ENCODE measurements at regions not wholly inside any gene's neighbourhood (a gene's known extent, or its start where the extent isn't known, plus 50 kb on each side); places are given as distances from the start of the nearest gene placed in this dataset.
"Not testable (repeated sequence)": the region's sequence is repeated elsewhere in the genome, so short reads cannot be mapped to it uniquely, and the experiment has no call there.

- no peak for DNase-seq (ENCODE audit: low read depth)
Measured at GRCh38 chr9:31467075-31467474, 917.4 kb upstream of the ACO1 start.

DNA sequence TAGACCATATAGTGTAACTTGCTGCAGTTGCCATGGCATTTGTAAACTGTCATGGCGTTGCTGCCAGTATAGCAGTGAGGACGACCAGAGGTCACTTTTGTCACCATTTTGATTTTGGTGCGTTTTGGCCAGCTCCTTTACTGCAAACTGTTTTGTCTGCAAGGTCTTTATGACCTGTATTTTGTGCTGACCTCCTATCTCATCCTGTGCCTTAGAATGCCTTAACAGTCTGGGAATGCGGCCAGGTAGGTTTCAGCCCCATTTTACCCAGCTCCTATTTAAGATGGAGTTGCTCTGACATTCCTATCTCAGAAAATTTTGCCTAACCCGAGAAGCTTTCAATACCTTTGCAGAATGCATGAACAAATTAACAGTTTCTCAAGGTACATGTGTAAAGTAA is 914.4 kb upstream of the ACO1 start:
- DNase-seq (ENCODE audit: low read depth) = no peak

DNA sequence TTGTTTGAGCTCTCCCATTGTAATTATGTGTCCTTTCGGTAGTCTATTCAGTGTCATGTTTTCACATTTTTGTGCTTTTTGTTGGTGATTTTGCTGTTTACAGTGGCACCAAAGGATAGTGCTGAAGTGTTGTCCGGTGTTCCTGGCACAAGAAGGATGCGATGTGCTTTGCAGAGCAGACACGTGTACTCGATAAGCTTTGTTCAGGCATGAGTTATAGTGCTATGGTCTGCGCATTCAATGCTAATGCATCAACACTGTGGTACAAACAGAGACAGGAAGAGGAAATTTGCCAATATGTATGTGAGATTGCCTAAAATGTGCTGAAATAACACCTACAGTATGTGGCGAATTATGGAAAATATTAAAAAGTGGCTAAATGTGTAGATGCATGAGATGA is 913.4 kb upstream of the ACO1 start:
- DNase-seq (ENCODE audit: low read depth) = no peak

- DNase-seq (ENCODE audit: low read depth) = no peak
Measured at GRCh38 chr9:31486630-31487029, 897.8 kb upstream of the ACO1 start.

DNA sequence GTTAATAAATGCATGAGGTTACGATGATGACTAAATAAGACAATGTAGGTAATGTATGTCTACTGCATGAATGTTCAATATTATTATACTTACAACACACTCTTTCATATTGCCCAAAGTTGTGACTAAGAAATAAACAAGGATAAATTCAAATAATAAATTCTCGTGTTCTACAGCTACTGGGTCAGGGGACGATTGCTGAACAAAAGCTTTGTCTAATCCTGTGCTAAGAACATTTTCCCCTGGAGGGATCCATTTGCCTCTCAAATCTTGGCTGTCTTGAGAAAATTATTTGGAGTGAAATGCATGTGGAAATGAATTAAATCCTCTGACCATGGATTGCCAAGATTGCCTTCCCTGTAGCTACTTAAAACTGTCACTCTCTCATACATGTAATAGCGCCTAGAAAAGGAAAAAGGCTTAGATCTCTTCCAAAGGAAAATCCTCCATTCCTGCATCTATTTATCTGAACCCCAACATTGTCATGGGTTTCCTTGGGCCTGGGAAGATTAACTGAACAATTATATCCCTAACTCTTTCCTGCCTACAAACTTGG is 893.8 kb upstream of the ACO1 start:
- no peak for DNase-seq (ENCODE audit: low read depth)

DNA sequence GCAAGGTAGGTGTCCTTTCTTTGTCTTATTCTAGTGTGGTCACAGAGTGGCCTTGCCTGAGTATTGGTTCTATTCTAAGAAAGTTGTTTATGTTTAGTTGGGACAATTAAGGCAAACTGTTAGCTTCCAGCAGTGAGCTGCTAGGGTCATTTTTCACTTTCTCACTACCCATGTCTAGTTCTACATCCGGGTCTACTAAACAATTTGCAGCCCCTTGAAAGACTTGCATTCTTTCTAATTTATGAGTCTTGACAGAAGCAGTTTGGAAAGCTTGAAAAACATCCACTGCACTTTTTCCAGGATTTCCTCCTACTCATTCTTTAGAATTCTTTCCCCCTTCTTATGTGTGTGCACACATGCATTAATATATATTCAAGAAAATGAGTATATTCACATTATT is 892.2 kb upstream of the ACO1 start:
- no peak for DNase-seq (ENCODE audit: low read depth)

DNA sequence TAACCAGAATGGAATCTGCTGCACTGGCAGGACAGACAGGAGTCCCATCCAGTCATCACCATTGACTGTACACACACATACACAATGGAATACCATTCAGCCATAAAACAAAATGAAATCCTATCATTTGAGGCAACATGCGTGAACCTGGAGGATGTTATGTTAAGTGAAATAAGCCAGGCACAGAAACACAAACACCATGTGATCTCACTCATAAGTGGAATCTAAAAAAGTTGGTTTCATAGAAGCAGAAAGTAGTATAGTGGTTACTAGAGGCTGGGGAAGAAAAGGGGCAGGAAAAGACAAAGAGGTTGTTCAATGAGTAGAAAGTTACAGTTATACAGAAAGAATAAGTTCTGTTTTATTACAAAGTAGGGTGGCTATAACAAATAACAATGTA is 884.0 kb upstream of the ACO1 start:
- DNase-seq (ENCODE audit: low read depth) = no peak

- peak; percentile 11 for DNase-seq (ENCODE audit: low read depth)
Measured at GRCh38 chr9:31519011-31519410, 865.4 kb upstream of the ACO1 start.

DNA sequence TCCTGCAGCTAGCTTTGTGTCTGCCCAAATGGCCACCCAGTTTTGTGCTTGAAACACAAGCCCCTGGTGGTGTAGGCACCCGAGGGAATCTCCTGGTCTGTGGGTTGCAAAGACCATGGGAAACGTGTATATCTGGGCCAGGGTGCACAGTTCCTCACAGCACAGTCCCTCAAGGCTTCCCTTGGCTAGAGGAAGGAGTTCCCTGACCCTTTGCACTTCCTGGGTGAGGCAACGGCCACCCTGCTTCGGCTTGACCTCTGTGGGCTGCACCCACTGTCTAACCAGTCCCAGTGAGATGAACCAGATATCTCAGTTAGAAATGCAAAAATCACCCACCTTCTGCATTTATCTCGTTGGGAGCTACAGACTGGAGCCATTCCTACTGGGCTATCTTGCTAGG is 865.0 kb upstream of the ACO1 start:
- DNase-seq (ENCODE audit: low read depth) = no peak

- no peak for DNase-seq (ENCODE audit: low read depth)
Measured at GRCh38 chr9:31519826-31520225, 864.6 kb upstream of the ACO1 start.

DNA sequence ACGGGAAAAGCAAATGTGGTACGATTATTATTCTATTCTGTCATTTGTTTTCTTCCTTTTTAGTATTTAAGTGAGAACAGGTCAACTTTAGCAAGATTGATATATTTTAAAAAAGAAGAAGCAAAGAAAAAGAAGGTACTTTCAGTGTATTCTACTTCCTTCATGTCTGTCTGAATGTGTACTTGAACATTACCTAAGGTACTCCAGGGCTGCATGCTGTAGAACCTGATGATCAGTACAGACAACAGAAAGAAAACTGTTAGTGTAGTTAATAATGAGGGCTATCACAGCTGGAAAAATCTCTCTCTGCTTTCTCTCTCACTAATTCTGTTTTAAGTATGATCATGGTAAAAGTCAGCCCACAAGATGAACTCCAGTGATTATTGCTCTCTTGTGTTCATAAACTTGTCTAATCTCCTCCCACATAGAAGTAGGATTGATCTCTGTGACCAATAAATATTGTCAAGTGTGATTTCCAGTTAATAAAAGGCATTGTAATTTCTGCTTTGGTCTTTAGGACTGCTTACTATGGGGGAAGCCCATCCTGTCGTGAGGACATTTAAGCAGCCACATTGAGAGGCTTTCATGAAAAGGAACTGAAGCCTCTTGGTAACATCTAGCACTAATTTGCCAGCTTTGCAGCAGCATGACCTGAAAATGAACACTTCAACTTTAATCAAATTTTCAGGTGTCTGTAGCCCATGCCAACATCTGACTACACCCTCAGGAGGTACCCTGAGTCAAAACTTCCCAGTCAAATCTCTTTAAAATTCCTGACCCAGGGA is 864.0 kb upstream of the ACO1 start:
- no peak for DNase-seq (ENCODE audit: low read depth)

DNA sequence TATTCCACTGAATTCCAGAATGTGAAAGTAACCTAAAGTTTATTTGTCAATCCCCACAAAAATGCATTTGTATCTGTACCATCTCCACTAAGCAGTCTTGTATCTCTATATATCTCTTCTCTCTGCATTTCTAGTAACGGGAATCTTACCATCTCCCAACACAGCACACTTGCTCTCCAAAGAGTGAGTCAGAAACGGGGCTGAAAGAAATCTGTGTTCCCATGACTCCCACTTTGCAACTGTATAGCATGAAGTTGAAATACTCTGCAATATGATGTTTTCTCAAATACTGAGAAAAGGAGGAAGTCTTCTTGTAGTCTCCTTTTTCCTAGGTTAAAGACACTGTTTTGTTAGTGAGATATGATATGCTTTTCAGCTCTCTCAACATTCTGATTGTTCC is 848.8 kb upstream of the ACO1 start:
- DNase-seq (ENCODE audit: low read depth) = no peak

- no peak for DNase-seq (ENCODE audit: low read depth)
Measured at GRCh38 chr9:31536471-31536870, 848.0 kb upstream of the ACO1 start.

- no peak for DNase-seq (ENCODE audit: low read depth)
Measured at GRCh38 chr9:31541721-31542281, 842.6 kb upstream of the ACO1 start.

DNA sequence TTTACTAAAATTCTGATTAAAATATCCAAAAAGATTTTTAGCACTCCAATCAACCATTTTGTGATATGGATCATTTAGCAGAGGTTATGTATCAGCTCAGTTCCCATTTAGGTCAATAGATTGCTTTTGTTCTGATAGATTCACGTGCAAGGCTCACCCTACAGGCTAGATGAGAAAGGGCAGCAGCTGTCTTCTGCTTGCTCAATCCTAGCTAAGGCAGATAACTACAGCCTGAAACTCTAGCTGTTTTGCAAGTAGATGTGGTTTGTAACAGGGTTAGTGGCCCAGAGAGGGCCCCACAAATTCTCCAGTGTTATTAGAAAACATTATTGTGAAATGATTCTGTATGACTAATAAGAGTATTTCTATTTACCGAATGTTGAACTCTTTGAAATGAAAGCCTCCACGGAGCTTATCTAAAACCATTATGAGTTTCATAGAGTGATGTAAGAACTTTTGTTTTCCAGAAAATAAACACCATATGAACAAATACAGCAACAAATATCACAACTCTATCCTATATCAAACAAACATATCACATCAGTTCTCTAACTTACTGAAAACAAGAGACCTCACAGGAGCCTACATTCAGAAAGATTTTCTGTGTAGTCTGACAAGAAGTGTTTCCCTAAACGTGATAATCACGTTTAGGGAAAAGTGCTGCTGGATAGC is 841.9 kb upstream of the ACO1 start:
- DNase-seq (ENCODE audit: low read depth) = peak; percentile 2

DNA sequence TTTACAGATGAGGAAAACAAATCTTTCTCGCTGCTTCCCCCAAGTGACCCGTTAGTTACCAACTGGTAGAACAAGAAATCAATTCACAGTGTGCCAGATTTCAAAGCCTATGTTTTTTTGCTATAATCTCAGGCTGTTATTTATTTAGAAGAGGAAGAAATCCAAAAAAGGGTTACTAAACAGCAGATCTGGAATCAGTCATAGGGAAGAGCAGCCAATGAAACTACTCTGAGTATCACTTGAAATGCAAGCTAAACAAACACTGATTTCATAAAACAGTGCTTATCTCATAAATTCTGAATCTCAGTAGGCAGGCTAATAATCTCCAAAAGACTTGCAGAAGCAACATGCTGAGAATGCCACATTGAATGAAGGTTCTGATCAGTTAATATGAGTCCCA is 829.5 kb upstream of the ACO1 start:
- no peak for DNase-seq (ENCODE audit: low read depth)

GRCh38 chr9:31556667-31557463 is 827.6 kb upstream of the ACO1 start:
- no peak for DNase-seq (ENCODE audit: low read depth)

DNA sequence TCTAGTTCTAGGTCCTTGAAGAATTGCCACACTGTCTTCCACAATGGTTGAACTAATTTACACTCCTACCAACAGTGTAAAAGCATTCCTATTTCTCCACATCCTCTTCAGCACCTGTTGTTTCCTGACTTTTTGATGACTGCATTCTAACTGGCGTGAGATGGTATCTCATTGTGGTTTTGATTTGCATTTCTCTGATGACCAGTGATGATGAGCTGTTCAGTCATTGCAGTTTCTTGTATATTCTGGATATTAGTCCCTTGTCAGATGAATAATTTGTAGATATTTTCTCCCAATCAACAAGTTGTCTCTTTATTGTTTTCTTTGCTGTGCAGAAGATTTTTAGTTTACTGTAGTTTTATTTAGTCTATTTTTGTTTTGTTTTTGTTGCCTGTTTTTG is 812.3 kb upstream of the ACO1 start:
- not testable (repeated sequence) for DNase-seq (ENCODE audit: low read depth)

GRCh38 chr9:31573561-31573960 is 810.9 kb upstream of the ACO1 start:
- no peak for DNase-seq (ENCODE audit: low read depth)

- DNase-seq (ENCODE audit: low read depth) = no peak
Measured at GRCh38 chr9:31574006-31574765, 810.3 kb upstream of the ACO1 start.

DNA sequence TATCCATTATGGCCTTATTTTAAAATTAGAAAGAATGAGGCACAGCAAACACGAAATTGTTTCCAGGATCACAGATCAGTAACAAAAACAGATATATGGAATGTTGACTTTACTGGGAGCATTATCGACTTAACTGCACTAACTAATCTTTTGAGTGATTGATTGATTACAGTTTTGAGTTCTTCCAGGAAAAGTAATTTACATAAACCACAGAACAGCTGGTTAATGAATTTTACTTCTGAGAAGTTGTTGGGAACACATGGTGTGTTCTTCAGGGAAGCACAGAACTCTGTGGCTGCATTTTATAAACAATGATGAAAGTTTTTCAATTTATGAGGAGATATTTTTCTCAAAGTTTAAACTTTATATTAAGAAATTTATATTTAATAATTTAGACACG is 802.4 kb upstream of the ACO1 start:
- DNase-seq (ENCODE audit: low read depth) = no peak

GRCh38 chr9:31582561-31582960 is 801.9 kb upstream of the ACO1 start:
- DNase-seq (ENCODE audit: low read depth) = no peak
